Activated effector memory CD4-positive, alpha-beta T cell treated with Interleukin-2 at 50 U/mL for 16 hours (primary cell): ENCODE measurements at regions not wholly inside any gene's neighbourhood (a gene's known extent, or its start where the extent isn't known, plus 50 kb on each side); places are given as distances from the start of the nearest gene placed in this dataset.
"Not testable (repeated sequence)": the region's sequence is repeated elsewhere in the genome, so short reads cannot be mapped to it uniquely, and the experiment has no call there.

Source experiments
- DNase-seq: peaks from one replicate; pipeline ENCODE4 v3.0.0-alpha.2; 2020

DNA sequence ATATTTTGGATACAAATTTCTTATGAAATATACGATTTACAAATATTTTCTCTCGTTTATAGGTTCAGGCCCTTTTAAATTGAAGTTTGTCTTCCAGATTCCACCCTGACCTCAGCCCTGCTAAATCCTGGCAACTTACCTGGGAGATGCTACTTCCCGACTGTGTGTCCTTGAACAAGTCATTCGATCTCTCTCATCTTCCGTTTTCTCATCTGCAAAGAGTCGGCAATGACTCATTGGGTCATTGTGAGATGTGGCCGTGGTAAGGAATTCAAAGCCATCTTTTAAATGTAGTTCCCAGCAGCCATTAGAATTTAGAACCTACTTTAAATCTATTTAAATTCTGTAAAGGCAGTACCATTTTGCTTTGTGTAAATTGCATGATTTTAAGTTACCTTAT, 72.5 kb downstream of the LHX2 start:
- DNase-seq, result no peak

DNA sequence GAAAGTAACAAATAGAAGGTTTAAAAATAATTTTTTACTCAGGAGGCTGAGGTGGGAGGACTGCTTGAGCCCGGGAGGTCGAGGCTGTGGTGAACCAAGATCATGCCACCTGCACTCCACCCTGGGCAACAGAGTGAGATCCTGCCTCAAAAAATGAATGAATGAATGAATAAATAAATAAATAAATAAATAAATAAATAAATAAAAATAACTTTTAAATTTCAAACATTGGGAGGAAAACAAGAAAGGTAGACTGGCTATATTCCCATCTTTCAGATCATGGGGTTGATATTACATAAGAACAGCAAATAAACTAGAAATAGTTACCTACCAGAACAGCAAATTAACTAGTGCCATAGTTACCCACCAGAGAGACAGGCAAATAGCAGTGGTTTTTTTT, 75.7 kb downstream of the LHX2 start:
- no peak for DNase-seq

DNA sequence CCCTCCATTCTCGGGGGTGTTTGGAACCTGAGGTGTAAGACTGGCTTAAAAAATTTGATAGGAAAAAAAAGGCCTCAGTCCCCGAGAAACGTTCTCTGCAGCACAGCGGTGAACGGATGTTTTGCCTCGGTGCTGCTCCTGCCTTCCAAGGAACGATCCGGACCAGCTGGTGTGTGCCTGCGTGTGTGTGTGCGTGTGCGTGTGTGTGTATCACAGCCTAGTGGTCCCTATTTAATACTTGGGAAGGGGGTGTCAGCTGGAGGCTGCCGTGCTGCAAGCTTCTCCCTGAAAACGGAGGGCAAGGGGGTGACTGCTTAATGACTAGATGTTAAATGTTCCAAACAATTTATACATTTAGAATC, 76.9 kb downstream of the LHX2 start:
- DNase-seq, result no peak

DNA sequence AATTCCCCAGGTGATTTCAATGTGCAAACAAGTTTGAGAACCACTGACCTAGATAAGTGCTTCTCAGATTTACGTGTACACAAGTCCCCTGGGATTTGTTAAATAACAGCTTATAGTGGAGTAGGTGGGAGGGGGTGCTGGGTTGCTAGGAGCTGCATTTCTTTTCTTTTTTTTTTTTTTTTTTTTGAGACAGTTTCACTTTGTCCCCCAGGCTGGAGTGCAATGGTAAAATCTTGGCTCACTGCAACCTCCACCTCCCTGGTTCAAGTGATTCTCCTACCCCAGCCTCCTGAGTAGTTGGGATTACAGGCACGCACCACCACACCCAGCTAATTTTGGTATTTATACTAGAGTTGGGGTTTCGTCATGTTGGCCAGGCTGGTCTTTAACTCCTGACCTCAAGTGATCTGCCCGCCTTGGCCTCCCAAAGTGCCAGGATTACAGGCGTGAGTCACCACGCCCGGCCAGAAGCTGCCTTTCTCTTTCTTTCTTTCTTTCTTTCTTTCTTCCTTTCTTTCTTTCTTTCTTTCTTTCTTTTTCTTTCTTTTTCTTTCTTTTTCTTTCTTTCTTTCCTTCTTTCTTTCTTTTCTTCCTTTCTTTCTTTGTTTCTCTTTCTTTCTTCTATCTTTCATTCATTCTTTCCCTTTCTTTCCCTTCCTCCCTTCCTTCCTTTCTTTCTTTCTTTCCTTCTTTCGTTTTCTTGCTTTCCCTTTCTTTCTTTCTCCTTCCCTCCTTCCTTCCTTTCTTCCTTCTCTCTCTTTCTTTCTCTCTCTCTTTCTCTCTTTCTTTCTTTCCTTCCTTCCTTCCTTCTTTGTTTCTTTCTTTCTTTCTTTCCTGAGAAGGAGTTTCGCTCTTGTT, 78.3 kb downstream of the LHX2 start:
- not testable (repeated sequence) for DNase-seq

DNA sequence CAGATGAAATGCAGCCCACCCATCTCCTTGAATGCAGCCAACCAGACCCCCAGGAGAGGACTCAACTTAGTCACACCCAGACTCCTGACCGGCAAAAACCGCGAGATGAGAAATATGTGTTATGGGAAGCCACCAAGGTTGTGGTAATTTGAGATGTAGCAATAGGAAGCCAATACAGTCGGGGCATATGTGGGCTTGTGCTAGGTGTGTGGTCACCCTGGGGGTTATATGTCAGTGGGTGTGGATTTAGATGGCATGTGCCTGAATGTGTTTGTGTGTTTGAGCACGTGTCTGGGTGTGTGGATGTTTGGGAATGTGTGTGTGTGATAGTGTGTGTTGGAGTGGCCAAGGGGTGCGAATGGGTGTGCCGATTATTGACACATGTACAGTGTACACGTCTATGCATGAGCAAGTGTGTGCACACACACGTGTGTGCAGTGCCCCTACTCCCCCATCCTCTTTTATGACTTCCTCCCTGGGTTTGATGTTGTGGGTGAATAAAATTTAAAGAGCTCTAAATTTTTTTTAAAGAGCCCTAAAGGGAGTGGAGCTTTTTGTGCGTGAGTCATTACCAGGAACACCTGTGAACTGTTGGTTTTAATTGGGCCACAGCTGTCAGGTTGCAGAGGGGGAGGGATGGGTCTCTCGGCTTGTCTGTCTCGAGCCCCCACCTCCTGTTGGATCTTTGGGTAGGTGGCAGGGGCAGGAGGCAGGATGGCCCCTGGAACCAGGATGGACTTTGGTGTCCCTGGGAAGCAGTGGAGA, 86.8 kb downstream of the LHX2 start:
- no peak for DNase-seq

DNA sequence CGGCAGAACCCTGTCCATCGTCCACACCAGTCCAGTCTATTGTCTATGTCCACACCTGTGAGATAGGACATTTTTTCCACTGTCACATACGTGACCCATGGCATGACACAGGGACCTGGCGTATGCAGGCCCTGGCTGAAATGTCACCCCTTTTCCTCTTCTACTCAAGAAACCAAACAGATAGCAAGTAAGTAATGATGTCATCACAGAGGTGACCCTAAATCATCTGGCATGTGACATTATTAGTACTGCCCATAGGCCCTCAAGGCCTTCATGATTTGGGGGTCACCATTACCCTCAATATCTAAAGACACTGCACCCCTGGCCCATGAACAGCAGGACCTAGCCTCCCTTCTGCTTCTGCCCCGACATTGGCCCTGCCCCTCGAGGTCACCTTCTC, 88.3 kb downstream of the LHX2 start:
- DNase-seq, result no peak

DNA sequence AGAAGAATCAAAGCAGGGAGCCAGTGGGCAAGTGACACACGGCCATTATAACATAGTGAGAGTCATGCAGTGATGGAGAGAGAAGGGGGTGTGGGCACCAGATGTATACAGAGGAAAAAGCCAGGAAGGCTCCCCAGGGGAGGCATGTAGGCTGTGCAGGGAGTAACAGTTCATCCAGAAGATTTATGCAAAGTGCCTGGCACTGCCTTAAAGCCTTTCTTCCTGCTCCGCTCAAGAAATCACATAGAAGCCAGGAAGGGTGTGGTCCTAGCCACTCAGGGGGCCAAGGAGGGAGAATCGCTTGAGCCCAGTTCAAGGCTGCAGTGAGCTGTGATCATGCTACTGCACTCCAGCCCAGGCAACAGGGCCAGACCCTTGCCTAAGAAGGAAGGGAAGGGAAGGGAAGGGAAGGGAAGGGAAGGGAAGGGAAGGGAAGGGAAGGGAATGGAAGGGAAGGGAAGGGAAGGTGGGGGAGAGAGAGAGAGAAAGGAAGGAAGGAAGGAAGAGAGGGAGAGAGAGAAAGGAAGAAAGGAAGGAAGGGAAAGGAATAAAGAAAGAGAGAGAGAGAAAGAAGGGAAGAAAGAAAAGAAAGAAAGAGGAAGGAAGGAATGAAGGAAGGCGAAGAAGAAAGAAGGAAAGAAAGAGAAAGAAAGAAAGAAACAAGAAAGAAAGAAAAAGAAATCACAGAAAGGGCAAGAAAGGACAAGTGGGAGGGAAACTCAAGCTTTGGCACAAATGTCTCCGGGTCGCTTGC, 89.8 kb downstream of the LHX2 start:
- DNase-seq, result no peak

DNA sequence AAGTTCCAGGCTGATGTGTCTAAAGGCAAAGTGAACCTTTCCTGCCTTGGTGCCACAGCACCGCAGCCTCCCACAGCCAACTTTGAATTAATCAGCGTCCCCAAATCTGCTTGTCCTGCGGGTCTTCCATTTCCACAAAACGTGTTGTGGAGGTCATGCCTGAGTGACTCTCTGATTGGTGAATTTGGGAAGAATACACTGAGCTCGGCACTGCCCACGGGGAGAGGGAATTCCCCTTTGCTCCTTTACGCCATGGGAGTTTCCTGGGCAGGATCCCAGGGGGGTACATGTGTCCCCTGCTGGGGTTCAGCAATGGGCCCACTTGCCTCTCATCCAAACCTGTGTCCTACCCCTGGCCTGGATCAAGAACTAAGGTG, 90.4 kb downstream of the LHX2 start:
- DNase-seq, result no peak

DNA sequence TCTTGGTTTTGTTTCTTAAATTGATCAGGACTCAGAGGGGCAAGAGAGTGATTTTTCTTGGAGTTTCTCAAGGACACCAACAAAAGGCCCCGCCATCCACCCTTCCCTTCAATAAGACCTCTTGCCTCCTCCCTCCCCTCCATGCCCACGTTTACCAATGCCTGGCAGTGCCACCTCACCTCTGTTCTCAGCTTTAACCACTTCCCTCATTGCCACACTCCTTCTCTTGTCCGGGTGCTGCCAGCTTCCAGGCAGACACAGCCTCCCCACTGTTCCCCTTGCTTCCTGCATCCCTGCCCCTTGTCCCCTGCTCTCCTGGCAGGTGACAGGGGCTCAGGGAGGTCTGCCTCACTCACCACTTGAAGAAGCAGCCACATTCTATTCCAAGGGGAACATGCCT, 90.8 kb downstream of the LHX2 start:
- no peak for DNase-seq

DNA sequence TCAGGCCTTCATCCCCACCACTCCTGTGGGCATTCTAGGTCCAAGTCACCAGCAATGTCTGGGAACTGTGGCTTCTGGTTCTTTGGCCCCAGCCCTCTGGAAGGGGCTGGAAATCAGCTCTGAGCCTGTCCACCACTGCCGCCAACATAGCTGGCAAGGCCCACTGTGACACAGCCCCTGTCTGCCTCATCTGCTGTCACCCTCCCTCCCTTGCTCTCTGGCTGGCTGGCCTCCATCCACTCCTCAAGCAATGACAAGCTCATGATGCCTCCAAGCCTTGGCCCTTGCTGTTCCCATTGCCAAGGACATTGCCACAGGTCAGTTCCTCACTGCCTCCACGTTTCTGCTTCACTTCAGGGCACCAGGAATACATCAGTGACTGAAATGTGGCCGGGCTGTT, 93.7 kb downstream of the LHX2 start:
- DNase-seq, result no peak

DNA sequence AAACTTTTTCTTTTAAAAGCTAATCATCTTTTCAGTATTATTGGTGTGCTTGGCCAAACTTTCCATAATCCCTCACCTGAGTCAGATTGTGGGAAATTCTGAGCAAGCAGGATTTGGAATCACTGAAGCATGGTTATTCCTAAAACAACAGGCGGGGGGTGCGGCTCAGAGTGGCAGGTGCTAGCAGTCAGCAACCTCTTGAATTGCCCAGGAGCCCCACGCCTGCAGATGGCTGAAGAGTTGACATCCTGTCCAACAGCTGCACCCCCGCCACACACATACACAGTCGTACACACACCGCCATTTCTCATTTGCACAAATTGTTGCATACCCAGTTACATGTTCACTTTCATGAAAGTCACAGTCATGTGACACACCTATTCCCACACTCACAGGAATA, 96.6 kb downstream of the LHX2 start:
- no peak for DNase-seq

DNA sequence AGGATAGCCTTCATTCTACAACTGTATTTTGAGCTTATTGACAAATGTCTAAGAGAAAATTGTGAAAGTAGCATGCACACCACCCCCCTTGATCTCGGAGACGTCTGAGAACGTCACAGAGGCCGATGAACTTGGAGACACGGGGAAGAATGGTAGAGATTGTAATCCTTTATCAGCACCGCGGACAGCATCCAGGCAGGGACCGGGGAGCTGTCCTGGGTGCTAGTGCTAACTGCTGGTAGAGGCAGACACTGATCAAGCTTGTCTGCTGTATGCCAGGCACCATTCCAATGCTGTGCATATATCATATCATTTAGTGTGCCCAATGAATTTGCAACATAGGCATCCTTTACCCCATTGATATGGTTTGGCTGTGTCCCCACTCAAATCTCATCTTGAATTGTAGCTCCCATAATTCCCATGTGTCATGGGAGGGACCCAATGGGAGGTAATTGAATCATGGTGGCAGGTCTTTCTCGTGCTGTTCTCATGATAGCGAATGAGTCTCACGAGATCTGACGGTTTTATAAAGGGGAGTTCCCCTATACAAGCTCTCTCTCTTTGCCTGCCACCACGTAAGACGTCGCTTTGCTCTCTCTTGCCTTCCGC, 98.8 kb downstream of the LHX2 start:
- no peak for DNase-seq

DNA sequence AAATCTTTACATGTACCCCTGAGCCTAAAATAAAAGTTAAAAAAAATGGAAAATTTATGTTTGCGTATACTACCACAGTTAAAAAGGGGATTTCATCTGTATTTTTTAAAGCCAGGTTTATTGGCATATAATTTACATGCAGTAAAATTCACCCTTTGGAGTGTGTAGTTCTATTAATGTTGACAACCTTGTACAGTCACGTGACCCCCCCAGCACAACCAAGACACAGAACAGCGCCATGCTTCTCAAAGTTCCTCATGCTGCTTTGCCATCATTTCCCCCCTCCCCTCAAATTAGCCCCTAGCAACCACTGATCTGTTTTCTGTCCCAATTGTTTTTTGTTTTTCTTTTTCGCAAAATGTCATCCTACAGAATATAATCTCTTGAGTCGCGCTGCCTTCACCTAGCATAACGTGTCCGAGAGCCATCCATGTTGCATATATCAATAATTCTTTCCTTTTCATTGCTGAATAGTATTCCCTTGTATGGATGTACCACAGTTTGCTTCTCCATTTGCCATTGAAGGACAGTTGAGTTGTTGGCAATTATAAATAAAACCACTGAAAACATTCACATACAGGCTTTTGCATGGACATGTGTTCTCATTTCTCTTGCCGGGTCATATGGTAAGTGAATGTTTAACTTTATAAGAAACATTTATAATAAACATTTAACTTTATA, 105.3 kb downstream of the LHX2 start:
- no peak for DNase-seq

DNA sequence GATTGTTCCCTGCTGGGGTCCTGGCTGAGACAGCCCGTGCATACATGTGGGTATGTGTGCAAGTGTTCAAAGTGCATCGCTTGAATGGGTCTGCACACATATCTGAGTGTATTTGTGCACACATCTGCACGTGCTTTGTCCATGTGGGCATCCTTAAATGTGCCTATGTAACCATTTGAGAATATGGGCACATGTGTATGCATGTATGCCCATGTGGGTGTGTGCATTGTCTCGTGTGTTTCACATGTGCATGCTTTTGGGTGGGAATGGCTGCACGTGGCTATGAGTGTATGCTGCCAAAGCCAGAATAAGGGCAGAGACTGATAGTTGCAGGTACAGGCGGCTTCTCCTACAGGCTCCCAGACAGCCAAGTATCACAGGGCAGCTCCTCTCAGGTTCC, 107.3 kb downstream of the LHX2 start:
- DNase-seq, result no peak

DNA sequence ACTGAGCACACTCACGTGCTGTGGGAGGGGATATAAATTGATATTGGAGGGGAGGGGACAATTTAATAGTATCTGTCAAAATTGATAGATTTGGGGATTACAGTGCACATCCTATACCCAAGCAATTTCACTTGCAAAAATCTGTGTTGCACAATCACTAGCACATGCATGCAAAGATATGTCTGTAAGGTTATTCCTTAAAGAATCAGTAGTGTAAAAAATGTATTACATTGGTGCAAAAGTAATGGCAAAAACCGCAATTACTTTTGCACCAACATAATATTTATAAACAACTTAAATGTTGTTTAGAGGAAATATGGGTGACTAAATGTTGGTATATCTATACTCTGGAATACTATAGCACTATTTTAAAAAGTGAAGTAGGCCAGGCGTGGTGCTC, 108.7 kb downstream of the LHX2 start:
- no peak for DNase-seq

DNA sequence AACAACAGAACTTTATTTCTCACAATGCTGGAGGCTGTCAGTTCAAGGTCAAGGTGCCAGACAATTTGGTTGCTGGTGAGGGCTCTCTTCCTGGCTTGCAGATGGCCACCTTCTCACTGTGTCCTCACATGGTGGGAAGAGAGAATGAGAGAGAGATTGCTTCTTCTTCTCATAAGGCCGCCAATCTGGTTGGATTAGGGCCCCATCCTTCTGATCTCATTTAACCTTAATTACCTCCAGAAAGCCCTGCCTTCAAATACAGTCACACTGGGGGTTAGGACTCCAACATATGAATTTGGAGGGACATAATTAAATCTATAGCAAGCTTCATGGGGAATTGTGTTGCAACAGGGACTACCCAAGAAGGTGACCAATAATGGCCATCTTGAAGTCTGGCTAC, 110.2 kb downstream of the LHX2 start:
- no peak for DNase-seq

DNA sequence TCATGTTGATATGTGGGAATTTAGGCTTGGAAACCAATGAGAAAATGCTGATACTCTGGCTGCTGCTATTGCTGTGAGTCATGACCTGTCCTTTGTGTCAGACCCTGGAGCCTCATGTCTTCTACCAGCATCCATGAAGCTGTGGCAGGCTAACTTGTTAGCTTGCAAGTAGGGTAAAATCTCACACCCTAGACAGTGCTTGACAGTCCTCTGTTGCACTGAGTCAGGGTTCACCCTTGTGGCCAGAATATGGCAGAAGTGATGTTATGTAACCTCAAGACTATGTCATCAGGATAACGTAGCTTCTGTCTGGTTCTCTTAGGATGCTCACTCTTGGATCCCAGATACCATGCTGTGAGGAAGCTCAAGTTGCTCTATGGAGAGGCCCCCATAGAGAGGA, 110.8 kb downstream of the LHX2 start:
- no peak for DNase-seq

DNA sequence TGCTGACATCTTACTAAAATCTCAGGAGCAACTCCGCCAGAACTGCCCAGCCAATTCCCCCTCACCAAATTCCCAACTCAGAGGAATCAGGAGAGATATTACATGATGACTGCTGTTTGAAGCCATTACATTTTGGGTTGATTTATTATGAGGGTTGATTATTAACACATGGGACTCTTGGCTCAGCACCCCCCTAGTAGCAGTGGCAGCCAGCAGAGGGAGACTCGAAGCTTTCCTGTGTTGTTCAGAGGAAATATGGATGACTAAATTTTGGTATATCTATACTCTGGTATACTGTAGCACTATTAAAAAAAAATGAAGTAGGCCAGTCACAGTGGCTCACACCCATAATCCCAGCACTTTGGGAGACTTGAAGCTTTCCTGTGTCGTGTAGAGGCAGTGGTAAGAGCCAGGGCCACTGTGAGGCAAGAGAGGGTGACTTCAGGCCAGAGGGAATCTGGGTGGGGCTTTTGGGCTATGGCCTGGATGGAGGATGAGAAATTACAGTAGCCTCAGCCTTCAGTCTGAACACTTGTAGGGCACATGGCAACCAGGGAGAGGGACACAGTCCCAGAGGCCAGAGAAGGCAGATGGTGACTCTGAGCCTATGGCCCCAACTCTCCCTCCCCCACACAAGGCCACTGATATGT, 111.4 kb downstream of the LHX2 start:
- DNase-seq, result no peak

DNA sequence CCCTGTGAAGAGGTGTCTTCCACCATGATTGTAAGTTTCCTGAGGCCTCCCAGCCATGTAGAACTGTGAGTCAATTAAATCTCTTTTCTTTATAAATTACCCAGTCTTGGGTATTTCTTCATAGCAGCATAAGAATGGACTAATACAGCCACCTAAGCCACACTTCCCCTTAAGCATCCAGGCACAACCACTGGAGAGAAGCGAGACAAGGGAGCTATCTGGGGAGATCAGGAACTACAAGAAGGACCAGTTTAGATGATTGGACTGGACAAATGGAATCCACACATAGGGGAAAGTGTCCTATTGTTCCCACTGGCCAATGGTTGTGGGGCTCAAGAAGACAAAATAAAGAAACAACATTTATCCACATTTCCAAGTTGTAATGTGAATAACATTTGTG, 112.1 kb downstream of the LHX2 start:
- DNase-seq, result not testable (repeated sequence)

DNA sequence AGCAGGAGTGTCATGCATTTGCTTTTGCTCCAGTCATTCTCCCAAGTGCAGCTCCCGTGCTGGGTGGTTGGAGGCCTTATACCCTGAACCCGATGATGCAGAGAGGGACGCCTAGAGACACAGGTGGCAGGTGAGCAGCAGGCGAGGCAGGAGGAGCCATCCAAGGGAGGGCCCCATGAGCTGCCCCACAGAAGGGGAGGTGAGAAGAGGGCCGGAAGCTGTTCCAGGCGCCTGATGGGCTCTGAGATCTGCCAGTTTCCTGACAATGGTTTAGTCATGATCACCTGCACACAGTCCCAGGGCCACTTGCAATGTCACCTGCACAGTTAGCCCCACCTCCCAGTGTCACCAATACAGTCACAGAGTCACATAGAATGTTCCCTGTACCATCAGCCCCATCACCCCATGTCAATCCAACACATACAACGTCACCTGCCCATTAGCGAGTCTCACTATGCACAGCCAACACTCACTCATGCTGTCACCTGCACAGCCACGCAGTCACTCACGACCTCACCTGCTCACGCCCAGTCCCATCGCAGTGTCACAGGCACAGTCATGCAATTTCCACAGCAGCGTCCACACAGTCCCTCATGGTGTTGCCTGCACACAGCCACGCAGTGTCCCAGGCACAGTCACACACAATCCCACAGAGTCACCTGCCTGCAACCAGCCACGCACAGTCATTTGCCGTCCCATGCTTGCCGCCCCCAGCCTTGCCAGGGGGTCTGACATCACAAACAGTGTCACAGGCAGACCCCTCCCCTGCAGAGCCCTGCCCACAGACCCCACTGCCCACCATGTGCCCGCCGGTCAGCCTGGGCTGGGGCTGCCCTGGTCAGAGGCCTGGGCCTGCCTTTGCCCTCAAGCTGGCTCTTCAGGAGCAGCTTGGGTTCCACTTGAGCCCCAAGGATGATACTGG, 113.4 kb downstream of the LHX2 start:
- no peak for DNase-seq

DNA sequence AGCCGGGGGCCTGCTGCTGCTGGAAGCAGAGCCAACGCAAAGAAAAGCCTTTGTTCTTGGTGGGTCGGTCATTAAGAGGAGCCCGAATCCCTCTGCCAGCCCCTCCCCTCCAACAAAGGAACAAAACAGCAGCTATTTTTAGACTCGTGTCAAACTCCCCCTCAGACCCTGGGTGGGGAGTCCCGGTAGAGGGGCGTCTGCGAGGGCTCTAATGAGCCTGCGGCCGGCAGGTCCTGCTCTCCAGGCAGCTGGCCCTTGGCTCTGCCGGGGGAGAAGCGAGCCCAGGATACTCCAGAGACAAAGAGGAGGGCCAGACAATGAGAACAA, 114.0 kb downstream of the LHX2 start:
- DNase-seq, result no peak
